ENCODE measurements at regions not wholly inside any gene's neighbourhood (a gene's known extent, or its start where the extent isn't known, plus 50 kb on each side); places are given as distances from the start of the nearest gene placed in this dataset.

- Histone ChIP-seq H3K4me1 (no peaks in the 10 kb centered on the region), H3K4me3 (no peak overlapping the region), H3K27me3 (replicated peaks in 1 of 7) (no peaks in the 10 kb centered on the region), H3K9me3 (no peaks in the 10 kb centered on the region), H3K27ac (no peak overlapping the region), H3K36me3 (no peaks in the 10 kb centered on the region)
- intact Hi-C loops (cut with DNase I; ENCODE audit: low total_unique reads) = no loop called here
- WGBS, 5 donors = 83 to 100% (median 86%) methylated on average over 2 of the region's 2 CpGs; no CpG with 5 or more reads in 2 of the 5 donors
- DNase-seq = no peak
- TF ChIP-seq CTCF (IDR thresholded peaks at IDR 0.05 in 8 of 11, conservative IDR thresholded peaks at IDR 0.05 in 3 of 11) = no peak
These were observed 348.0 kb downstream of the RPS4Y2 start for GRCh38 chrY:21103885-21104284.

- TF ChIP-seq CTCF (IDR thresholded peaks at IDR 0.05 in 8 of 11, conservative IDR thresholded peaks at IDR 0.05 in 3 of 11) (no peak), POLR2A (IDR thresholded peaks at IDR 0.05) (no peak), POLR2AphosphoS5 (IDR thresholded peaks at IDR 0.05) (no peak)
- H3K4me3 ChIP-seq = no peak overlapping the region
- WGBS, 5 donors = 85 to 100% (median 85%) methylated on average over 1 of the region's 1 CpG; no CpG with 5 or more reads in 2 of the 5 donors
- no peaks in the 10 kb centered on the region for H3K4me1 ChIP-seq
- DNase-seq = no peak
- intact Hi-C loops (cut with DNase I; ENCODE audit: low total_unique reads) = no loop called here
- H3K27ac ChIP-seq = no peak overlapping the region
- H3K36me3 ChIP-seq = no peaks in the 10 kb centered on the region
- no peaks in the 10 kb centered on the region for H3K9me3 ChIP-seq
- no peaks in the 10 kb centered on the region for H3K27me3 ChIP-seq (replicated peaks in 1 of 7)
These were observed 349.6 kb downstream of the RPS4Y2 start for GRCh38 chrY:21105529-21105928.

- DNase-seq = no peak
- Histone ChIP-seq H3K4me1 (no peaks in the 10 kb centered on the region), H3K27me3 (replicated peaks in 1 of 7) (no peaks in the 10 kb centered on the region), H3K27ac (no peak overlapping the region), H3K4me3 (no peak overlapping the region), H3K9me3 (no peaks in the 10 kb centered on the region), H3K36me3 (no peaks in the 10 kb centered on the region)
- TF ChIP-seq POLR2A (IDR thresholded peaks at IDR 0.05) (no peak), POLR2AphosphoS5 (IDR thresholded peaks at IDR 0.05) (no peak), CTCF (IDR thresholded peaks at IDR 0.05 in 8 of 11, conservative IDR thresholded peaks at IDR 0.05 in 3 of 11) (no peak)
- intact Hi-C loops (cut with DNase I; ENCODE audit: low total_unique reads) = no loop called here
- 68 to 100% (median 80%) methylated on average over 1 of the region's 1 CpG; no CpG with 5 or more reads in 2 of the 5 donors for WGBS, 5 donors
These were observed 355.4 kb downstream of the RPS4Y2 start for GRCh38 chrY:21111313-21111712.

GRCh38 chrY:21121065-21121464 is 365.2 kb downstream of the RPS4Y2 start:
- no peaks in the 10 kb centered on the region for H3K27me3 ChIP-seq (replicated peaks in 1 of 7)
- no peaks in the 10 kb centered on the region for H3K4me1 ChIP-seq
- no peak overlapping the region for H3K4me3 ChIP-seq
- peak overlapping the region in 1 of 8 donors; percentile 23 for H3K27ac ChIP-seq
- intact Hi-C loops (cut with DNase I; ENCODE audit: low total_unique reads) = no loop called here
- WGBS, 5 donors = 89 to 96% (median 95%) methylated on average over 1 of the region's 1 CpG; no CpG with 5 or more reads in 2 of the 5 donors
- TF ChIP-seq POLR2AphosphoS5 (IDR thresholded peaks at IDR 0.05) (no peak), POLR2A (IDR thresholded peaks at IDR 0.05) (no peak), CTCF (IDR thresholded peaks at IDR 0.05 in 8 of 11, conservative IDR thresholded peaks at IDR 0.05 in 3 of 11) (no peak)
- H3K9me3 ChIP-seq = no peaks in the 10 kb centered on the region
- H3K36me3 ChIP-seq = no peaks in the 10 kb centered on the region
- DNase-seq = no peak
